ENCODE measurements at regions not wholly inside any gene's neighbourhood (a gene's known extent, or its start where the extent isn't known, plus 50 kb on each side); places are given as distances from the start of the nearest gene placed in this dataset.
A peak's percentile ranks its signal among the peaks of the same experiment; 100 is the strongest.
"Not testable (repeated sequence)": the region's sequence is repeated elsewhere in the genome, so short reads cannot be mapped to it uniquely, and the experiment has no call there.

GRCh38 chr11:122025757-122026156 lies 90.3 kb downstream of the BLID start:
- DNase-seq (no peak), ATAC-seq (no peak)
- intact Hi-C loops (cut with DNase I): loop anchor here in 1 of 2 donors (10.0 kb wide), 1 partner anchor 169 kb away; no protein-coding TSS in a partner anchor

- intact Hi-C loops (cut with DNase I): loop anchor here (5.0 to 10.0 kb wide), 3 partner anchors 171 to 483 kb away; no protein-coding TSS in a partner anchor
- ATAC-seq: no peak
- DNase-seq: no peak
These were observed 91.7 kb downstream of the BLID start for GRCh38 chr11:122024278-122024677.

- intact Hi-C loops (cut with DNase I): loop anchor here (5.0 to 10.0 kb wide), 3 partner anchors 171 to 484 kb away; no protein-coding TSS in a partner anchor
- DNase-seq (no peak), ATAC-seq (no peak)
These were observed 92.3 kb downstream of the BLID start for GRCh38 chr11:122023614-122024250.

- intact Hi-C loops (cut with DNase I): loop anchor here (5.0 to 10.0 kb wide), 3 partner anchors 172 to 485 kb away; no protein-coding TSS in a partner anchor
- ATAC-seq (no peak), DNase-seq (no peak)
These were observed 93.4 kb downstream of the BLID start for GRCh38 chr11:122022646-122023045.

- DNase-seq: no peak
- intact Hi-C loops (cut with DNase I): loop anchor here (5.0 to 10.0 kb wide), 3 partner anchors 174 to 486 kb away; no protein-coding TSS in a partner anchor
These were observed 95.1 kb downstream of the BLID start for GRCh38 chr11:122020902-122021301.

GRCh38 chr11:122019908-122020694 lies 95.9 kb downstream of the BLID start:
- no peak for DNase-seq
- ATAC-seq: no peak
- intact Hi-C loops (cut with DNase I): loop anchor here (5.0 to 10.0 kb wide), 3 partner anchors 175 to 487 kb away; no protein-coding TSS in a partner anchor

More at GRCh38 chr11:122020902-122021301, 95.1 kb downstream of the BLID start:
- ATAC-seq: no peak

GRCh38 chr11:122007601-122008071 lies 108.4 kb downstream of the BLID start:
- peak in 1 of 2 donors; percentile 63 for ATAC-seq

GRCh38 chr11:122004446-122004845 lies 111.6 kb downstream of the BLID start:
- ATAC-seq (no peak), DNase-seq (no peak)
- intact Hi-C loops (cut with DNase I): no loop called here

More at GRCh38 chr11:122007601-122008071, 108.4 kb downstream of the BLID start:
- peak; percentile 62 for DNase-seq
- intact Hi-C loops (cut with DNase I): no loop called here

- intact Hi-C loops (cut with DNase I): no loop called here
- DNase-seq: no peak
- no peak for ATAC-seq
These were observed 113.1 kb downstream of the BLID start for GRCh38 chr11:122002926-122003325.

- intact Hi-C loops (cut with DNase I): no loop called here
These were observed 114.0 kb downstream of the BLID start for GRCh38 chr11:122002047-122002446.

GRCh38 chr11:121999651-122000050 lies 116.4 kb downstream of the BLID start:
- no peak for DNase-seq
- intact Hi-C loops (cut with DNase I): no loop called here
- ATAC-seq: no peak

More at GRCh38 chr11:122002047-122002446, 114.0 kb downstream of the BLID start:
- ATAC-seq: no peak
- DNase-seq: no peak

GRCh38 chr11:121996574-121996973 lies 119.4 kb downstream of the BLID start:
- no peak for DNase-seq
- no peak for ATAC-seq
- intact Hi-C loops (cut with DNase I): no loop called here

GRCh38 chr11:121983901-121984300 lies 132.1 kb downstream of the BLID start:
- no peak for ATAC-seq
- intact Hi-C loops (cut with DNase I): no loop called here
- no peak for DNase-seq

GRCh38 chr11:121977914-121978313 lies 138.1 kb downstream of the BLID start:
- intact Hi-C loops (cut with DNase I); ATAC-seq; DNase-seq: not testable (repeated sequence)

- no peak for ATAC-seq
- no peak for DNase-seq
- intact Hi-C loops (cut with DNase I): no loop called here
These were observed 147.4 kb downstream of the BLID start for GRCh38 chr11:121968638-121969037.

GRCh38 chr11:121967131-121967704 lies 148.8 kb downstream of the BLID start:
- ATAC-seq: no peak

GRCh38 chr11:121965330-121965729 lies 150.7 kb downstream of the BLID start:
- intact Hi-C loops (cut with DNase I): no loop called here
- DNase-seq: peak; percentile 32
- ATAC-seq: no peak

More at GRCh38 chr11:121967131-121967704, 148.8 kb downstream of the BLID start:
- intact Hi-C loops (cut with DNase I): no loop called here
- no peak for DNase-seq

- intact Hi-C loops (cut with DNase I): no loop called here
- peak in 1 of 2 donors; percentile 25 for ATAC-seq
- DNase-seq: no peak
These were observed 151.4 kb downstream of the BLID start for GRCh38 chr11:121964591-121964990.

GRCh38 chr11:121963846-121964245 lies 152.2 kb downstream of the BLID start:
- intact Hi-C loops (cut with DNase I); DNase-seq; ATAC-seq: not testable (repeated sequence)

Measured in left cardiac atrium (tissue), 4 donors.